ENCODE measurements at regions not wholly inside any gene's neighbourhood (a gene's known extent, or its start where the extent isn't known, plus 50 kb on each side); places are given as distances from the start of the nearest gene placed in this dataset.
A peak's percentile ranks its signal among the peaks of the same experiment; 100 is the strongest.

- DNase-seq = peak; percentile 72
Measured at GRCh38 chr18:10035281-10035991, 121.6 kb downstream of the VAPA start.

- no peak for DNase-seq
Measured at GRCh38 chr18:10036479-10036878, 122.7 kb downstream of the VAPA start.

GRCh38 chr18:10037181-10037580, 123.4 kb downstream of the VAPA start:
- DNase-seq = no peak

- no peak for DNase-seq
Measured at GRCh38 chr18:10038268-10038667, 124.5 kb downstream of the VAPA start.

GRCh38 chr18:10040287-10041011, 126.6 kb downstream of the VAPA start:
- DNase-seq = no peak

GRCh38 chr18:10041180-10041579, 127.4 kb downstream of the VAPA start:
- DNase-seq = no peak

- DNase-seq = no peak
Measured at GRCh38 chr18:10042492-10042891, 128.7 kb downstream of the VAPA start.

GRCh38 chr18:10044054-10044453, 130.2 kb downstream of the VAPA start:
- DNase-seq = no peak

GRCh38 chr18:10045296-10045891, 131.6 kb downstream of the VAPA start:
- no peak for DNase-seq

GRCh38 chr18:10046178-10046807, 132.5 kb downstream of the VAPA start:
- no peak for DNase-seq

GRCh38 chr18:10047237-10047636, 133.4 kb downstream of the VAPA start:
- DNase-seq = no peak

- DNase-seq = no peak
Measured at GRCh38 chr18:10049747-10050146, 135.9 kb downstream of the VAPA start.

- no peak for DNase-seq
Measured at GRCh38 chr18:10050956-10051355, 137.1 kb downstream of the VAPA start.

GRCh38 chr18:10051877-10052631, 138.2 kb downstream of the VAPA start:
- no peak for DNase-seq

- no peak for DNase-seq
Measured at GRCh38 chr18:10052871-10053270, 139.1 kb downstream of the VAPA start.

GRCh38 chr18:10053861-10054260, 140.0 kb downstream of the VAPA start:
- DNase-seq = no peak

- DNase-seq = no peak
Measured at GRCh38 chr18:10054366-10054765, 140.6 kb downstream of the VAPA start.

GRCh38 chr18:10055125-10055750, 141.4 kb downstream of the VAPA start:
- no peak for DNase-seq

- no peak for DNase-seq
Measured at GRCh38 chr18:10056506-10056905, 142.7 kb downstream of the VAPA start.

- DNase-seq = no peak
Measured at GRCh38 chr18:10057401-10057893, 143.6 kb downstream of the VAPA start.

GRCh38 chr18:10057894-10058791, 144.3 kb downstream of the VAPA start:
- no peak for DNase-seq

Data from NCI-H2171 (cell line).